Amniotic stem cell (primary cell): ENCODE measurements at regions not wholly inside any gene's neighbourhood (a gene's known extent, or its start where the extent isn't known, plus 50 kb on each side); places are given as distances from the start of the nearest gene placed in this dataset.
"Not testable (repeated sequence)": the region's sequence is repeated elsewhere in the genome, so short reads cannot be mapped to it uniquely, and the experiment has no call there.

Experiments
- DNase-seq: peaks from one replicate; lab custom pipeline; 2025; lab: John Stamatoyannopoulos, UW

GRCh38 chr17:26936645-26937044, 357.3 kb upstream of the WSB1 start:
- not testable (repeated sequence) for DNase-seq

- DNase-seq = not testable (repeated sequence)
Measured at GRCh38 chr17:26937750-26938322, 356.1 kb upstream of the WSB1 start.

- DNase-seq = not testable (repeated sequence)
Measured at GRCh38 chr17:26939755-26940154, 354.2 kb upstream of the WSB1 start.

- not testable (repeated sequence) for DNase-seq
Measured at GRCh38 chr17:26940587-26940986, 353.3 kb upstream of the WSB1 start.

GRCh38 chr17:26962255-26963162, 331.4 kb upstream of the WSB1 start:
- no peak for DNase-seq

GRCh38 chr17:26963163-26963503, 330.8 kb upstream of the WSB1 start:
- DNase-seq = no peak

- DNase-seq = not testable (repeated sequence)
Measured at GRCh38 chr17:26965898-26966624, 327.9 kb upstream of the WSB1 start.

GRCh38 chr17:26966625-26967179, 327.2 kb upstream of the WSB1 start:
- DNase-seq = not testable (repeated sequence)

GRCh38 chr17:26981845-26982425, 312.0 kb upstream of the WSB1 start:
- not testable (repeated sequence) for DNase-seq

GRCh38 chr17:26982563-26982962, 311.4 kb upstream of the WSB1 start:
- DNase-seq = not testable (repeated sequence)

GRCh38 chr17:26987851-26988250, 306.1 kb upstream of the WSB1 start:
- DNase-seq = not testable (repeated sequence)

- DNase-seq = not testable (repeated sequence)
Measured at GRCh38 chr17:26994648-26995047, 299.3 kb upstream of the WSB1 start.

- DNase-seq = not testable (repeated sequence)
Measured at GRCh38 chr17:26996146-26996916, 297.6 kb upstream of the WSB1 start.

GRCh38 chr17:27007734-27008531, 286.0 kb upstream of the WSB1 start:
- not testable (repeated sequence) for DNase-seq

GRCh38 chr17:27009087-27009486, 284.8 kb upstream of the WSB1 start:
- DNase-seq = no peak

GRCh38 chr17:27010138-27010537, 283.8 kb upstream of the WSB1 start:
- DNase-seq = not testable (repeated sequence)

GRCh38 chr17:27030552-27030951, 263.4 kb upstream of the WSB1 start:
- DNase-seq = not testable (repeated sequence)

- DNase-seq = no peak
Measured at GRCh38 chr17:27038676-27039075, 255.2 kb upstream of the WSB1 start.

GRCh38 chr17:27045039-27045438, 248.9 kb upstream of the WSB1 start:
- not testable (repeated sequence) for DNase-seq

GRCh38 chr17:27049104-27049784, 244.7 kb upstream of the WSB1 start:
- DNase-seq = no peak
